ENCODE measurements at regions not wholly inside any gene's neighbourhood (a gene's known extent, or its start where the extent isn't known, plus 50 kb on each side); places are given as distances from the start of the nearest gene placed in this dataset.

- TF ChIP-seq TAF1 (IDR thresholded peaks at IDR 0.05; ENCODE audit: borderline replicate concordance, low read depth, low read length) (no peak), POLR2AphosphoS5 (IDR thresholded peaks at IDR 0.05; ENCODE audit: low read depth, low read length) (no peak), POLR2A (IDR thresholded peaks at IDR 0.05; ENCODE audit: low read depth, low read length) (no peak)
These were observed 1033.3 kb downstream of the EFNB2 start for GRCh38 chr13:105502193-105502592.

Measured in GM12892 (cell line).